ENCODE measurements at regions not wholly inside any gene's neighbourhood (a gene's known extent, or its start where the extent isn't known, plus 50 kb on each side); places are given as distances from the start of the nearest gene placed in this dataset.
A peak's percentile ranks its signal among the peaks of the same experiment; 100 is the strongest.

- ATAC-seq (replicated peaks in 1 of 2): no peak
- Mint-ChIP-seq H3K27me3 (ENCODE audit: low read depth) (peaks cover 17% of the 10 kb centered on the region), H3K36me3 (ENCODE audit: insufficient read depth in 2 of 2) (no peaks in the 10 kb centered on the region), H3K27ac (no peak overlapping the region), H3K4me1 (ENCODE audit: low read depth) (no peaks in the 10 kb centered on the region), H3K9me3 (no peaks in the 10 kb centered on the region), H3K4me3 (no peak overlapping the region)
- DNase-seq: no peak
These were observed 351.9 kb downstream of the GALR1 start for GRCh38 chr18:77601567-77601966.

GRCh38 chr18:77607087-77607486 lies 357.4 kb downstream of the GALR1 start:
- peaks cover 12% of the 10 kb centered on the region for H3K27me3 Mint-ChIP-seq (ENCODE audit: low read depth)
- H3K27ac Mint-ChIP-seq: no peak overlapping the region
- no peaks in the 10 kb centered on the region for H3K9me3 Mint-ChIP-seq
- H3K4me1 Mint-ChIP-seq (ENCODE audit: low read depth): no peaks in the 10 kb centered on the region
- DNase-seq (no peak), ATAC-seq (replicated peaks in 1 of 2) (no peak)
- H3K4me3 Mint-ChIP-seq: no peak overlapping the region
- H3K36me3 Mint-ChIP-seq (ENCODE audit: insufficient read depth in 2 of 2): no peaks in the 10 kb centered on the region

- Mint-ChIP-seq H3K27me3 (ENCODE audit: low read depth) (peaks cover 12% of the 10 kb centered on the region), H3K4me1 (ENCODE audit: low read depth) (no peaks in the 10 kb centered on the region), H3K4me3 (no peak overlapping the region), H3K9me3 (no peaks in the 10 kb centered on the region), H3K27ac (no peak overlapping the region), H3K36me3 (ENCODE audit: insufficient read depth in 2 of 2) (no peaks in the 10 kb centered on the region)
- ATAC-seq (replicated peaks in 1 of 2) (no peak), DNase-seq (no peak)
These were observed 359.2 kb downstream of the GALR1 start for GRCh38 chr18:77608807-77609206.

GRCh38 chr18:77617694-77618093 lies 368.0 kb downstream of the GALR1 start:
- Mint-ChIP-seq H3K36me3 (ENCODE audit: insufficient read depth in 2 of 2) (no peaks in the 10 kb centered on the region), H3K4me1 (ENCODE audit: low read depth) (peaks cover 6% of the 10 kb centered on the region), H3K9me3 (no peaks in the 10 kb centered on the region)

GRCh38 chr18:77619525-77619924 lies 369.9 kb downstream of the GALR1 start:
- H3K4me1 Mint-ChIP-seq (ENCODE audit: low read depth): peaks cover 6% of the 10 kb centered on the region
- DNase-seq (no peak), ATAC-seq (replicated peaks in 1 of 2) (no peak)
- no peaks in the 10 kb centered on the region for H3K9me3 Mint-ChIP-seq
- H3K27ac Mint-ChIP-seq: no peak overlapping the region
- no peaks in the 10 kb centered on the region for H3K36me3 Mint-ChIP-seq (ENCODE audit: insufficient read depth in 2 of 2)
- H3K4me3 Mint-ChIP-seq: no peak overlapping the region
- no peaks in the 10 kb centered on the region for H3K27me3 Mint-ChIP-seq (ENCODE audit: low read depth)

More at GRCh38 chr18:77617694-77618093, 368.0 kb downstream of the GALR1 start:
- no peak overlapping the region for H3K27ac Mint-ChIP-seq
- no peaks in the 10 kb centered on the region for H3K27me3 Mint-ChIP-seq (ENCODE audit: low read depth)
- ATAC-seq (replicated peaks in 1 of 2) (no peak), DNase-seq (no peak)
- H3K4me3 Mint-ChIP-seq: no peak overlapping the region

GRCh38 chr18:77622009-77622692 lies 372.5 kb downstream of the GALR1 start:
- Mint-ChIP-seq H3K9me3 (no peaks in the 10 kb centered on the region), H3K27ac (peak overlapping the region; percentile 40), H3K27me3 (ENCODE audit: low read depth) (no peaks in the 10 kb centered on the region), H3K4me1 (ENCODE audit: low read depth) (peaks cover 6% of the 10 kb centered on the region), H3K36me3 (ENCODE audit: insufficient read depth in 2 of 2) (no peaks in the 10 kb centered on the region), H3K4me3 (peak overlapping the region; percentile 12 to 45)
- ATAC-seq (replicated peaks in 1 of 2) (peak in 1 of 2 donors; percentile 85), DNase-seq (peak in 1 of 2 donors; percentile 23)

- H3K4me1 Mint-ChIP-seq (ENCODE audit: low read depth): no peaks in the 10 kb centered on the region
- peaks cover 22% of the 10 kb centered on the region for H3K27me3 Mint-ChIP-seq (ENCODE audit: low read depth)
- ATAC-seq (replicated peaks in 1 of 2): no peak
- peaks cover 0 to 2% of the 10 kb centered on the region in 2 donors for H3K9me3 Mint-ChIP-seq
- no peaks in the 10 kb centered on the region for H3K36me3 Mint-ChIP-seq (ENCODE audit: insufficient read depth in 2 of 2)
- H3K4me3 Mint-ChIP-seq: no peak overlapping the region
- no peak overlapping the region for H3K27ac Mint-ChIP-seq
- DNase-seq: no peak
These were observed 383.1 kb downstream of the GALR1 start for GRCh38 chr18:77632758-77633157.

- ATAC-seq (replicated peaks in 1 of 2): no peak
- no peak for DNase-seq
- Mint-ChIP-seq H3K27me3 (ENCODE audit: low read depth) (peaks cover 35% of the 10 kb centered on the region), H3K36me3 (ENCODE audit: insufficient read depth in 2 of 2) (peaks cover 0 to 2% of the 10 kb centered on the region in 2 donors), H3K4me3 (no peak overlapping the region), H3K9me3 (peaks cover 0 to 2% of the 10 kb centered on the region in 2 donors), H3K4me1 (ENCODE audit: low read depth) (no peaks in the 10 kb centered on the region), H3K27ac (no peak overlapping the region)
These were observed 384.8 kb downstream of the GALR1 start for GRCh38 chr18:77634494-77634893.

GRCh38 chr18:77635451-77635850 lies 385.8 kb downstream of the GALR1 start:
- ATAC-seq (replicated peaks in 1 of 2) (no peak), DNase-seq (no peak)
- Mint-ChIP-seq H3K4me1 (ENCODE audit: low read depth) (no peaks in the 10 kb centered on the region), H3K4me3 (no peak overlapping the region), H3K36me3 (ENCODE audit: insufficient read depth in 2 of 2) (peaks cover 0 to 2% of the 10 kb centered on the region in 2 donors), H3K9me3 (peaks cover 0 to 2% of the 10 kb centered on the region in 2 donors), H3K27me3 (ENCODE audit: low read depth) (peaks cover 42% of the 10 kb centered on the region), H3K27ac (no peak overlapping the region)

- Mint-ChIP-seq H3K36me3 (ENCODE audit: insufficient read depth in 2 of 2) (peaks cover 0 to 2% of the 10 kb centered on the region in 2 donors), H3K4me3 (no peak overlapping the region), H3K4me1 (ENCODE audit: low read depth) (no peaks in the 10 kb centered on the region), H3K27ac (no peak overlapping the region), H3K9me3 (peaks cover 0 to 2% of the 10 kb centered on the region in 2 donors), H3K27me3 (ENCODE audit: low read depth) (peaks cover 42% of the 10 kb centered on the region)
- ATAC-seq (replicated peaks in 1 of 2): no peak
- DNase-seq: no peak
These were observed 386.2 kb downstream of the GALR1 start for GRCh38 chr18:77635858-77636257.

GRCh38 chr18:77645170-77645872 lies 395.7 kb downstream of the GALR1 start:
- DNase-seq: no peak
- H3K36me3 Mint-ChIP-seq (ENCODE audit: insufficient read depth in 2 of 2): peaks cover 0 to 3% of the 10 kb centered on the region in 2 donors
- peaks cover 1% of the 10 kb centered on the region for H3K27me3 Mint-ChIP-seq (ENCODE audit: low read depth)
- no peak overlapping the region for H3K27ac Mint-ChIP-seq
- ATAC-seq (replicated peaks in 1 of 2): no peak
- H3K4me3 Mint-ChIP-seq: no peak overlapping the region
- peaks cover 0 to 4% of the 10 kb centered on the region in 2 donors for H3K9me3 Mint-ChIP-seq
- H3K4me1 Mint-ChIP-seq (ENCODE audit: low read depth): peaks cover under 1% of the 10 kb centered on the region

- peaks cover 0 to 3% of the 10 kb centered on the region in 2 donors for H3K36me3 Mint-ChIP-seq (ENCODE audit: insufficient read depth in 2 of 2)
- no peak for ATAC-seq (replicated peaks in 1 of 2)
- peaks cover 7% of the 10 kb centered on the region for H3K27me3 Mint-ChIP-seq (ENCODE audit: low read depth)
These were observed 397.8 kb downstream of the GALR1 start for GRCh38 chr18:77647472-77647871.

GRCh38 chr18:77648411-77648810 lies 398.8 kb downstream of the GALR1 start:
- ATAC-seq (replicated peaks in 1 of 2): no peak
- H3K27me3 Mint-ChIP-seq (ENCODE audit: low read depth): peaks cover 7% of the 10 kb centered on the region
- H3K4me3 Mint-ChIP-seq: no peak overlapping the region
- H3K9me3 Mint-ChIP-seq: peaks cover 0 to 4% of the 10 kb centered on the region in 2 donors
- no peak for DNase-seq
- H3K4me1 Mint-ChIP-seq (ENCODE audit: low read depth): peaks cover 6% of the 10 kb centered on the region
- peaks cover 0 to 3% of the 10 kb centered on the region in 2 donors for H3K36me3 Mint-ChIP-seq (ENCODE audit: insufficient read depth in 2 of 2)
- no peak overlapping the region for H3K27ac Mint-ChIP-seq

More at GRCh38 chr18:77647472-77647871, 397.8 kb downstream of the GALR1 start:
- Mint-ChIP-seq H3K9me3 (peaks cover 0 to 4% of the 10 kb centered on the region in 2 donors), H3K27ac (no peak overlapping the region), H3K4me1 (ENCODE audit: low read depth) (peaks cover 6% of the 10 kb centered on the region), H3K4me3 (no peak overlapping the region)
- DNase-seq: no peak

Measured in activated T-cell treated with anti-CD3 and anti-CD28 coated beads, Interleukin-2, amount 50 U/mL, for 72 hours (primary cell).